ENCODE measurements at regions not wholly inside any gene's neighbourhood (a gene's known extent, or its start where the extent isn't known, plus 50 kb on each side); places are given as distances from the start of the nearest gene placed in this dataset.

DNA sequence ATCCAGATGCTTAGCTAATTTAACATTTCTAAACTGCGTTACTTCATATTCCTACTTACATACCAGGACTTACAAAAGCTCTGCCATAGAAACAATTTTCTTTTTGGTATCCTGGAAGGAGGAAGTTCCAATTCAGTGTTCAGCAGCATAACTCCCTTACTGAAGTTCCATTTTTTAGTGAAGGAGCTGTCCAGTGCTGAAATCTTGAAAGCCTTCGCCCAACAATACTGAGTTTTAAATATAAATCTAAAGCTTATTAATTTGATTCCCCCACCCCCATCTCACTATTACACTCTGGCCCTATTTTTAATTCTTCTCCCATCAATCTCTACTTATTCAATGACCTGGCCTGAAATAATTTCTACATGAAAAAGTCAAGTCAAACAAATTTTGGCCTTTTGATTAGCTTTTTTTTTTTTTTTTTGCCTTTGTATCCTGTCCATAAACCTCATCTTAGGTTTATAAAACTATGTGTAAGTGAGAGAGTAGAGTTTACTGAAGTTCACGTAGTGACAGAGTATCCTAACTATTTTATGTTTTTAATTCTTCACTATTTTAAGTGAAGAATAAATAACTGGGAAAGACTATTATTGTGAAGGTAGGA, 323.0 kb upstream of the PLD5 start:
- Histone ChIP-seq H3K9me3 (ENCODE audit: insufficient read depth in 2 of 2, low read depth in 1 of 2, low read length in 1 of 2) (no peaks in the 10 kb centered on the region), H3K27ac (ENCODE audit: low read depth, low read length) (no peak overlapping the region), H2BK5ac (ENCODE audit: low read depth, low read length) (no peak overlapping the region), H3K79me1 (ENCODE audit: low read depth, low read length) (no peaks in the 10 kb centered on the region), H3K4ac (replicated peaks; ENCODE audit: insufficient read length, low read depth, low read length) (no peak overlapping the region), H2BK12ac (ENCODE audit: low read depth, low read length) (no peak overlapping the region), H2AK5ac (ENCODE audit: low read depth, low read length) (no peak overlapping the region), H3K18ac (ENCODE audit: extremely low read depth, low read length) (no peak overlapping the region), H3K23me2 (ENCODE audit: low read depth, low read length) (no peaks in the 10 kb centered on the region), H2AFZ (ENCODE audit: low read length) (no peak overlapping the region), H4K5ac (ENCODE audit: insufficient read length, low read depth, low read length) (no peak overlapping the region), H3K56ac (replicated peaks; ENCODE audit: insufficient read length, low read depth, low read length) (no peak overlapping the region), H4K20me1 (replicated peaks in 1 of 2; ENCODE audit: control insufficient read depth in 1 of 2, insufficient read depth in 2 of 2, low read length in 2 of 2) (no peaks in the 10 kb centered on the region), H3K4me1 (replicated peaks in 1 of 4; ENCODE audit: control insufficient read depth in 3 of 4, insufficient read depth in 4 of 4, low read length in 3 of 4) (no peaks in the 10 kb centered on the region), H2BK120ac (replicated peaks; ENCODE audit: low read depth, low read length) (no peak overlapping the region), H2BK20ac (ENCODE audit: low read length) (no peak overlapping the region), H4K8ac (ENCODE audit: extremely low read depth, insufficient read depth, low read length) (no peak overlapping the region), H3K4me2 (ENCODE audit: insufficient read depth in 1 of 2, low read depth in 2 of 2, low read length in 2 of 2) (no peak overlapping the region), H2BK15ac (ENCODE audit: low read length) (no peak overlapping the region), H3K4me3 (ENCODE audit: extremely low read depth in 1 of 4, insufficient read depth in 2 of 4, low read depth in 3 of 4, low read length in 4 of 4) (no peak overlapping the region), H3K9ac (replicated peaks in 1 of 4; ENCODE audit: extremely low read depth in 1 of 4, low read depth in 3 of 4, low read length in 3 of 4) (no peak overlapping the region), H4K91ac (replicated peaks; ENCODE audit: insufficient read length, low read length) (no peak overlapping the region), H3K27me3 (replicated peaks in 1 of 4; ENCODE audit: control insufficient read depth in 3 of 4, extremely low read depth in 1 of 4, insufficient read depth in 3 of 4, low read length in 3 of 4) (no peaks in the 10 kb centered on the region), H3K79me2 (ENCODE audit: control insufficient read depth in 1 of 2, insufficient read depth in 2 of 2, low read length in 2 of 2) (no peaks in the 10 kb centered on the region), H3K14ac (ENCODE audit: insufficient read length) (no peak overlapping the region), H3K23ac (ENCODE audit: insufficient read length) (no peak overlapping the region), H3K36me3 (ENCODE audit: control insufficient read depth in 2 of 4, insufficient read depth in 4 of 4, low read length in 3 of 4) (no peaks in the 10 kb centered on the region)
- DNase-seq (ENCODE audit: low read depth in 1 of 2, low spot score in 2 of 2) (no peak), FAIRE-seq (no peak)
- POLR2A ChIA-PET (ENCODE audit: partially characterized antibody) = no interaction called here
- 66% methylated on average over 3 of the region's 3 CpGs; no CpG with 5 or more reads in 1 of the 2 experiments for WGBS, 2 experiments (ENCODE audit: extremely low coverage in 1 of 2, insufficient coverage in 1 of 2, insufficient read length in 1 of 2, insufficient replicate concordance in 2 of 2, low coverage in 1 of 2, low lambda C conversion rate in 2 of 2, missing lambda C conversion rate in 1 of 2)
- CTCF ChIA-PET (ENCODE audit: partially characterized antibody) = interaction anchor here (1.1 to 1.6 kb wide), 2 partner anchors 28 to 380 kb away, joined by 4 to 6 read pairs; no protein-coding TSS in a partner anchor
- TF ChIP-seq KDM4A (IDR thresholded peaks at IDR 0.05; ENCODE audit: low read depth, low read length, severe bottlenecking) = no peak
- no peak for TF ChIP-seq CBX5 (IDR thresholded peaks at IDR 0.05; ENCODE audit: low read depth, low read length)
- no peak for TF ChIP-seq RXRA (IDR thresholded peaks at IDR 0.05; ENCODE audit: insufficient read depth, low read depth, low read length)
- TF ChIP-seq ASH2L (IDR thresholded peaks at IDR 0.05; ENCODE audit: low read length) = no peak
